Stimulated activated CD4-positive, alpha-beta T cell treated with anti-CD3 and anti-CD28 coated beads, Interleukin-15, amount 100 ng/mL, for 1 hour (primary cell): ENCODE measurements at regions not wholly inside any gene's neighbourhood (a gene's known extent, or its start where the extent isn't known, plus 50 kb on each side); places are given as distances from the start of the nearest gene placed in this dataset.
A peak's percentile ranks its signal among the peaks of the same experiment; 100 is the strongest.

Experiments
- DNase-seq, 2 donors: peaks; one replicate each; pipeline ENCODE4 v3.0.0-alpha.2; 2020; ENCODE audit warnings: low read depth in 1 of 2, low spot score in 1 of 2

DNA sequence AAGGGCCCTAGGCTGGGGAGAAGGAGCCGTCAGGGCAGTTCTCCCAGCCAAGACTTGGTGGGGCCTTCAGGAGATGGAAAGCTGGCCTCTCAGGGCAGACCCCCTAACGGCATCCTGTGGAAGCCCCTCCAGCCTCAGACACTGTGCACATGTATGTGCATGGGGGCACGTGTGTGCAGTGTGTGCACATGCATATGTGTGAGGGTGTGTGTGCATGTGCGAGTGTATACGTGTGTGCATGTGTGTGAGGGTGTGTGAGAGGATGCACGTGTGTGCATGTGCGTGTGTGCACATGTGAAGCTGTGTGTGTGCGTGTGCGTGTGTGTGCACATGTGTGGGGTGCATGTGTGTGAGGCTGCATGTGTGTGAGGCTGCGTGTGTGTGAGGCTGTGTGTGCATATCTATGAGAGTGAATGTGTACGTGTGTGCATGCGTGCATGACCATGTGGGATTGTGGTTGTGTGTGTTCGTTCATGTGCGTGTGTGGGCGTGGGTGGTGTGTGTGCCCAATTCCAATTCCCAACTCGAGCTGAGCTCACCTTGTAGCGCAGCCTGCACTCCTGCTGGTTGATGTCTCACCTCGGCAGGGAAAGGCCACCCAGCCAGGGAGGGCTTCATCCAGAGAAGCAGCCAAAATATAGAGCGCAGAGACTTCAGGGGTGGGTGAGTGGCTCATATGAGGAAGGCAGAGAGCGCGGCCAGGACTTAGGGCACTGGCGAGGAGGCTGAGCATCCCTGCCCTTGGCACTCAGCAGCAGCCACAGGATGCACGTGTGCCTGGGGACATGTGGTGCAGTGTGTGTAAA is 142.7 kb upstream of the PPP1R26 start:
- no peak for DNase-seq

DNA sequence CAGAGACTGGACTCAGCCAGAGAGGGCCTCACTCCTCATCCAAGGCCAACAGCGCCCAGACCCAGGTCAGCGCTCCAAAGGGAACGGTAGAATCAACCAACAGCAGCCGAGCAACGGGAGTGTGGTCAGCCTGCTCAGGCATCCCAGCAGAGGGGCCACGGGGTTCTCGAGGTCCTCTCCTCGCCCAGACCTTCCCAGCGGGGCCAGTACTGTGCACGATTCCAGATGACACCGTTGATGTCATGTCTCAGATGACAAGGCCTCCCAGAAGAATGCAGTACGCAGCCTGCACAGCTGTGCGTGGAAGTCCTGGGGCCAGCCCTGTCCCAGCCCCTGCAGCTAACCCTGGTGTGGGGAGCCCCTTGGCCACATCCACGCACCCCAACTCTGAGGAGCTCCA is 141.0 kb upstream of the PPP1R26 start:
- no peak for DNase-seq

DNA sequence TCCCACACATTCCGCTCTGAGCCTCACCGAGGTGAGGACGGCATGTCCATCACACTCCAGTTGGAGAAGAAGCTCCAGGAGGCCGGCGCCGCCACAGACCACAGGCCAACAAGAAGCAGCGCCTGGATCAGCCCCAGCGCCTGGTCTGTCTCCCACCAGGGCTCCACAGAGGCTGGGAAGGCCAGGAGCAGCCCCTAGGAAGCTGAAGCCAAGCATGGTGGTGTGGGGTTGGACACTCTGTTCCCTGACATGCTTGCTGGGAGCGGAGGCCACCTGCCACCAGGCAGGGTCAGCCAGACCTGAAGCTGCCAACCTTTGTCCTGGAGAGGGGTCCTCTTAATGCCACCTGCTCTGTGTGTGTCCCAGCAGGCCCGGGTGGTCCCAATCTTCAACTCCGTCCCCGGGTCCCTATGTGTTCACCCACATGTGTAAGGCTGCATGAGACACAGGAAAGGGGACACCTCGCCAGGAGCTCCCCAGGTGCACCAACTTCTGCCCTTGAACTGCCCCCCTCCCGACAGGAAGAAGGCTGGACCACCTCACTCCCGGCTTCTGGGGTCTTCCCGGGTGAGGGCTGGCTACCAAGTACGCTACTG is 140.1 kb upstream of the PPP1R26 start:
- DNase-seq, result no peak

DNA sequence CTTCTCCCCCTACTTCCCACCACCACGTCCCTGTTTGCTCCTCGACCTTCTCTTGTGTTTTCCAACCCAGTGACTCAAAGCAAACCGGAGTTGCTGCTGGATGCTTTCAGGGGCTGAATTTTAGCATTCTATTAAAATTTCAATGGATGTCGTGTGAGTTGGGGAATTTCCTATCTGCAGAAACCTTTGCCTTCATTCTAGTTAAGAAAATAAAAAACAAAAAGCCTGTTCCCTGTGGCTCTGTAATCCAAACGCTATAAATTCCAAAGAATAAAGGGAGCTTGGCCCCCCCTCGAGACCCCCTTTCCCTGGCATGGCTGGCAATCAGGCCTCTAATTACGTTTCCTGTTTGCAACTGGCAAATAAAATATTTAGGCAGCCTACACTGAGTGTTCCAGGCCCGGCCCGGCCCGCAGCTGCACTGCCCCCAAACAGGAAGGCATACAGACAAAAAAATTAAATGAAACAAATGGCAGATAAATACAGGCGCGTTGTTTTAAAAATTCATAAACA is 139.4 kb upstream of the PPP1R26 start:
- DNase-seq, result no peak

DNA sequence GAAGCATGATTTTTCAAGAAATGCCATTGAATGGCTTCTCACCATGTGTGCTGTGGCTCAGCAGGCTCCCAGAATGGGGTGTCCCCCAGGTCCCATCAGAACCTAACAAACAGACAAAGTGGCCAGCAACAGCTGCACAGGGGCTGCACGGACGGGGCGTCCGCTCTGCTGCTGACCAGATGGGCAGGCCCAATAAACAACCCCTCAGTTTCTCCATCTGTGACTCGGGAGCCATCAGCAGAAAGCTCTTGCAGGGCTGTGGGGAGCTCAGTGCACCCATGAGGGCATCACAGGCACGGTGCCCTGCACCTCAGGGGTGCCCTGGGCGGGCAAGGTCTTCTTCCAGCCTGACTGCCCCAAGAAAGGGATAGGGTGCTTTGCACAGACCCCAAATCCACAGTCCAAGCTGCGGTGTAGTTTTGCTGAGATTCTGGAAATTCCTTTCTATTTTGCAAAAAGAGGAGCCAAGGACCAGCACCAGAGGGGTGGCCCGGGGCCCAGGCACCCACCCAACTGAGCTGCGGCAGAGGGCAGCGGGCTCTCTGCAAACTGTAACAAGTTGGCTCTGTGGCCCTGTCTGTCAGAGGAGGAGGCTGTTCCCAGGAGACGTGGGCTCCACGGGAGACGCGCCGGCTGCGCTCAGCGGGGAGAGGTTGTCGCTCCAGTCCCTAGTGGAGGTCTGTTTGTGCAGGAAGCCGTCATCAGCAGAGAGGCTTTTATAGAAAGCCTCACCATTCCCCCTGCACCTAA is 138.7 kb upstream of the PPP1R26 start:
- DNase-seq, result no peak

DNA sequence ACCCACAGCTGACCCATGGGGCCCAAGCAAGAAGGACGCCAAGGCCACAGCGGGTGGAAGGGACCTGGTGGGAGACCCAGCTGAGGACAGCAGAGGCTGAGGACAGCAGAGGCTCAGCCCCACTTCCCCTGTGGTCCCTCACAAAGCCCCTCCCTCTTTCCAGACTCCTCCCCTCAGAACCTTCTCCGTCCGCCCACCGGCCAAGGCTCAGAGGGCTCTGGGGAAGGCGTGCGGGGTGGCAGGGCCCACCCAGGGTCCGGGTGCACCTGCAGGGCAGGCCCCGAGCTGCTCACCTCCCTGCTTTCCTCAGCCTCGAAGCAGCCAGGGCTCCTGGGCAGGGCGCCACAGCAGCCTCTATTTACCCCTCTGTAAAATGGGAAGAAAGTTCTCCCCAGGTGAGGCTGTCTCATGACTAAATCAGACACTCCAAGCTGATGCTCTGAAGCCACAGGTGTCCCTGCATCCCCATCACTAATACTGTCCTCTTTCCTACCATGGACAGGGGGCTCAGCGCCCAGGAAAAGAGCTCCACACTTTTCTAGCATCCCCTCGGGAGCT is 137.9 kb upstream of the PPP1R26 start:
- DNase-seq, result no peak

DNA sequence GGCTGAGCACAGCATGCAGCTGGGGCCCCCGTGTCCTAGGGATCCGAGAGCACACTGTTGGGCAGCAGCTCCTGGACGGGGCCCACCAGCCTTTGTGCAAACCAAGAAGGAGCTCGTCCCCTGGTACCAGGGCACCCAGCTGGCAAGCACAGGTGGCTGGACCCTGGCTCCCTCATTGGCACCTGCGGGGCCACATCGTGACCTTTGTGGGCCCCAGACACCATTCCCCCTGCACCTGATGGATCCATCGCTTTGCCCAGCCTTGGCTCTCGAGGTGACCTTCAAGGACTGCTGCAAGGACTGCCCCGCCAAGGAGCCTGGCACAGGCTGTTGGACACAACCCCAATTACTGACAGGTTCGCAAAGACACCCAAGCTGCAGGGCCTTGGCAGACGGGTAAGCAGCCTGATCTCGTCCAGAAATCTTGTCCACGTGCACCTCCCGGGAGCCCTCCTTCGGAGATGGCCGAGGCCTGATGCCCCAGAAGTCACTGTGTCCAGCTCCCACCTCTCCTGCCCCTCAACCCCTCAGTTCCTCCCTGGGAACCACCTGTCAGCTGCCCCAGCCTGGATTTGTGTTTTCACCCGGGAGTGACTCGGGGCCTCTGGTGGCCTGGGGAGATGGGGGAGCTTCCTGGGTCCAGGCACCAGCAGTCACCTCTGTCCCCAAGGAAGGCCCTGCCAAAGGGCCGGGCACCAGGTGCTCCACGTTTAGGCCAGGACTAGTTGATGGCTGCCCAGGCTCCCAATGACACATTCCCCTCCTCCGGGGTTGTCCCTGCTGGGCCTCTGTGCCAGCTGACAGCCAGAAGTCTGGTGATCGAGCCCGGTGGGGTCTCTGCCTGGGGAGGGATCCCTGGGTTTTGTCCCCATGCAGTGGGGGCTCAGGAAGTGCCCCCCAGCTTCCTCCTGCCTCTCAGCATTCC is 137.1 kb upstream of the PPP1R26 start:
- no peak for DNase-seq

DNA sequence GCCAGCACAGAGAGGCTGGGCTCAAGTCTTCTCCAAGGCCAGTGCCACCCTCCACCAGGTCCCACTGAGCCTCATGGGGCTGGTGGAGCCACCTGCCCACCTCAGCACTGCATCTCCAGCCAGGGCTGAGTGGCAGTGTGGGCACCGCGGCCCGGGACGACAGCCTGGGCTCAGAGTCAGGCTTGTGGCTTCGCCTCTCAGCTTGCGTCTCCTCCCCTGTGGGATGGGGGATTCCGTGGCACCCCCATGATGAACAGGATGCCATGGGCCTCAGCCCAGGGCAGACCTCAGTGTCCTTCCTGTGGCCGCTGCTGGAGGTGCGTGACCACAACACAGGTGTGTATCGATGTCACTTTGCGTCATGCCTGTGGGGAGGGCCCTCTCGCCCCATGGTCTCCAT is 136.4 kb upstream of the PPP1R26 start:
- DNase-seq, result no peak

DNA sequence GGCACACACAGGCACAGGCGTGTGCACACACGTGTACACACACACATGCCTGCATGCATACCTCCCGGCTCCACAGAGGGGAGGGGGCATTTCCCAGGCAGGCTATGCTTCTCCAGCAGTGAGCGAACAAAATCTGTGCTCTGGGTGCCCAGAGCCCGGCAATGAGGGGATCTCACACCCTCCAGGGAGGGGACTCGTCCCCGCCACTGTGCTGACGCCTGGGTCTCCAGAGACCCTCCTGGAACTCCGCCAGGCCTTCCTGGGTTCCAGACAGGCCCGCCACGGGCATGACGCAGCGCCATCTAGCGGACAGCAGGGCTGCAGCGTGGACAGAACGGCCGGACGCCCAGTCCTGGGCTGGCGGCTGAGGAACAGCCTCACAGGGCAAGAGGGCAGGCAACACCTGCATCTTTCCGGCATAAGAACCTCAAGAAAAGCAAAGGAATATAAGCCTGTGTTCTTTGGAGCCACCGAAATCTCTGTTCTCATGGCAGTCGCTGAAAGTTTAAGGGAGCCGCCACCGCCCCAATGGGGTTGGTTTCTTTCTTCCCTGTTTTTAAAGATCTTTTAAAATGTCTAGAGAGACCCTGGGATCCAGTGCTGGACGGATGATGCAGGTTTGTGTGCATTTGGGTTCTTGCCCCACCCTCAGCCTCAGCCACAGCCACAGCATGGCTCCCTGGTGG is 135.6 kb upstream of the PPP1R26 start:
- peak in 1 of 2 donors; percentile 29 for DNase-seq

DNA sequence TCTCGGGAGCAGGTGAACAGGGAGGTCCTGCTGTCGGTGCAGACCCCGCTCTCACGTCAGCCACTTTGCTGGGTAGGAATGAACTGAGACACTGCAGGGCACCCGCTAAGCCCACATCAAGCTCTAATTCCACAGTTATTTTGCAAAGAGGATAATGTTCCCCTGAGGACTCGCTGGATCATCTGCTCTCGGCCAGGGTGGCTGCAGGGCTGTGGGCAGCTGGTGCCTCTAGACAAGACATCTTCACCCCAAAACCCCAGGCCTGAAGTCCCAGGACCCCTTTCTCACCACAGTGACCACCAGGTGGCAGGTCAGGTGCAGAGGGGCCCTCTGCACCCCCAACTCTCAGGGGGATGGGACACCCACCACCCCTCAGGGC is 135.1 kb upstream of the PPP1R26 start:
- no peak for DNase-seq

DNA sequence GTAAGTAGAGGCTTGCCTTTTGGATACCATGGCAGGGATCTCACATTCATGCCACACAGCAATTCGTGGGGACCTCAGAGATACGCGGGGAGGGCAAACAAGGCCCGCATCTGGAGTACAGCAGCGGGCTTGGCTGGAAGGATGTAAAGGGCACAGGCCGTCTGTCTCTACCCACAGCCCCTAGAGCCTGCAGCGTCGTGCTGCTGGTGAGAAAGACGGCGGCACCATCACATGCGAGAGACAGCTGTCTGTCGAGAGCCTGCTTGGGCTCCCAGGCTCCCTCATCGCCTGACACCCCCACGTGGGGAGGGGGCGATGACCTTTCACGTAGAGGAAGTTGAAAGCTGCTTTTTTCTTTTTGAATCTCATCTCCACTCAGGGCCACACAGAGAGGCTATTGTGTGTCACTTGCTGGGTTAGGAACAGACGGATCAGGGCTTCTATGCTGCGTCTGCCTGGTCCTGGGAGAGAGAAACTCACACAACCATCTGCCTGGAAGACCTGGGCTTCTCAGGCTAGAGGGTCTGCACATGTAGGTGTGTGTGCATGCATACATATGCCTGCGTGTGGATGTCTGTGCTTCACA is 134.6 kb upstream of the PPP1R26 start:
- no peak for DNase-seq

DNA sequence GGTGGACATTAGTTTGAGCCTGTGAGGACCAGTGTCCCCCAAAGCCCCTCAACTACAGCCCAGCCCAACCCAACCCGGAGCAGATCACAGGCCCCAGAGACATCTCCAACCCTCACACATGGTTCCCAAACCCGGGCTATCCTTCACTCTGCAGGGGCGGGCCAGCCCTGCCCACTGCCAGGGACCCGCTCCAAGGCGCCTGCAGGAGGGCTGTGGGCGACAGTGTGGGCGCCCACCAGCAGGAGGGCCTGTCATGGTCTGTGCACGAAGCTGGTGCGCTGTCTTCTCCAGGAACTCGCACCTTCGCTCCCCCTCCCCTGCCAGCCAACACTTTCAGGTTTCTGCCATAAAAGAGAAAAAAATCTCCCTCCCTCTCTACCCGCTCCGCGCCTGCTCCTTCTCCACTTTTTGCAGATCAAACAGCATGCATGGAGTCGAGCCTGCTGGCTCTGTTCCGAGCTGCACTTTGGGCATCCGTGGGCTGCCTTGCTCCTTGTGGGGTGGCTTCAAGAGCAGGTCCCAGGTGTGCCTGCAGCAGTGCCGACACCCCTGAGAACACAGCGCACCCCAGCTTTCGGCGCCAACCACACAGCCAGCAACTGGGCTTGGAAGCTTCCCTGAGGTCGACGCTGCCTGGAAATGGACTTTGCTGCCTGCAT is 133.7 kb upstream of the PPP1R26 start:
- DNase-seq, result no peak

DNA sequence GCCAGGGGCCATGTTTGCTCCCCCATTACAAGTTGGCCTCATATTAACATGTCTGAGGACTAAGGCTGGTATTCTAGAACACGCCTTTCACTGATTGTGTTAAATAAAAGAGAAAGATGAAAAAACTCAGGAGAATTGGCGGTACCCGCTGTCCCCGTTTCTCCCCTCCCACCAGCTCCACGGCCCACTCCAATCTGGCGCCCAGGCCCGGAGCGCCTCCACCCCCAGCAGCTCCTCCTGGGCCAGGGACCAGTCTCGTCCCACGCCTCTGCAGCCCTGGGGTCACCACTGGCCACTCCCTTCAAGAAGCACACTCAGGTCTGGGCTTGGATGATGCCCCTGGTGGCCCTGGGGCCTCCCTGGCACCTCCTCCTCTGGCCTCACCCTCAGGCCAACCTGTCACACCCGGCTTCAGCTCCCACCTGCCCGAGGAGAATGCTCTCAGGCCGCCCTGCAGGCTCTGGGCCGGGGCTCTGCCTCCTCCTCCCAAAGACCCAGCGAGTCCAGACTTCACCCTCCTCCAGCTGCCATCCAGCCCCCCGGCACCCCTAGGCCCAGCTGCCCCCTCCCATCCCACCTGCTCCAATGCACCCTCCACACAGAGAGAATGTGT is 133.0 kb upstream of the PPP1R26 start:
- DNase-seq, result no peak

DNA sequence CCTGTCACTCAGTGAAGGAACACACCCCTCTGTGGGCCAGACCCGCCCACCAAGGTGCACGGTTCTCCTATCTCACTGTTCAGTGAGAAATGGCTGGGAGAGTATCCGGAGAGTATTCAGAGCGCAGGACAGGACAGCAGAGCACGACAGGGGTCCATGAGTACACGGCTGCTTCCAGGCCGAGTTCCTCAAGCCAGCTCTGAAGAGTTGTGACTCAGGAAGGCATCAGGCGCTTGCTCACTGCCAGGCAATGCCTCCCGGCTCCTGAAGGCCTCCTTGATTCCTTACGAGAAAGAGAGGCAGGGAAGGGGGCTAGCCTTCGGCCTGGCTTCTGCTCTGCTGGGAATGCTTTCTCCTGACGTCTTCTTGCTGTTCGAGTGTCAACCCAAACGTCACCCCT is 132.1 kb upstream of the PPP1R26 start:
- DNase-seq, result no peak

DNA sequence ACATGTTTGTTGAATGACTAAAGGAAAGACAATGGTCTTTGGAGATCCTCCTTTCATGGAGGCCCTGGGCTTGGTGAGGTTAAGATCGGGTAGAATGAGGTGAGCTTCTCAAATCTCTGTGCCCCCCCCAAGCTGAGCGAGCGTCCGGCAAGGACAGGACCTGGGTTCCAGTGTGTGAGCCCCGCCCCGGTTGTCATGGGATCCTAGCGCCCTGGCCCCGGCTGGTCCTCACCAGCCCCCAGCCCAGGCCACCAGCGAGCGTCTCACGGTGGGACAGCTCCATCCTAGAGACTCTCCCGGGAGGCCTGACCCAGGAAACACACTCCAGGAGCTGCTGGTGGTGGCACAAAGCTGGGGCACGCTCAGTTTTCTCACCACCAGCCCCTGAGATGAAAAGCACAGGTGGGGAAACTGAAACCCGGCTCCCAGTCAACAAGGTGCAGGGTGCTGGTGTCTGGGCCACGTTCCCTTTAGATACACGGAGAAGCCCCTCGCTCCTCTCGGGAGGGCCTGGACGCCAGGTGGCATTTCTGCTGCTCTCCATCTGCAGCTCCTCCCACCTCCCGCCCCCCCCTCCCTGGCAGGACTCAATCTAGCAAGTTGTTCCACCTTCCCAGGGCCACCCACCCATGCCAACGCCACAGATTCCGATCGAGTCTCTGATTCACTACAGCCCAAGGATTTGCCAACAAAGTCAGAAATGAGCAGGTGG is 131.3 kb upstream of the PPP1R26 start:
- no peak for DNase-seq

DNA sequence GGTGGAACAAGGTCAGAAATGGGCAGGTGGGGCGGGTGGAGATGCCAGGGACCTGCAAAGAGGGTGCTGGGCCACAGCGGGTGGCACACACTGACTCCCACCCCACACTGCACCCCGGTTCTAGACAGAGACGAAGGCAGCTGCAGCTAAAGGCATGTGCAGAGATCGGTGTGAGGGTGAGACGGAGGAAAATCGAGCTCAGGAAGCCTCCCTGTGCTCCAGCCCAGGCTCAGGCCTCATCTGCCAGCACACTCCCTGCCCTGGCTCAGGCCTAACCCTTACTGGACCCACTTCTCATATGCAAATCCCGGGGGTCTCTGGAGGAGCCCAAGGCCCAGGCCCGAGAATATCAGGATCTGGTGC is 130.8 kb upstream of the PPP1R26 start:
- no peak for DNase-seq

DNA sequence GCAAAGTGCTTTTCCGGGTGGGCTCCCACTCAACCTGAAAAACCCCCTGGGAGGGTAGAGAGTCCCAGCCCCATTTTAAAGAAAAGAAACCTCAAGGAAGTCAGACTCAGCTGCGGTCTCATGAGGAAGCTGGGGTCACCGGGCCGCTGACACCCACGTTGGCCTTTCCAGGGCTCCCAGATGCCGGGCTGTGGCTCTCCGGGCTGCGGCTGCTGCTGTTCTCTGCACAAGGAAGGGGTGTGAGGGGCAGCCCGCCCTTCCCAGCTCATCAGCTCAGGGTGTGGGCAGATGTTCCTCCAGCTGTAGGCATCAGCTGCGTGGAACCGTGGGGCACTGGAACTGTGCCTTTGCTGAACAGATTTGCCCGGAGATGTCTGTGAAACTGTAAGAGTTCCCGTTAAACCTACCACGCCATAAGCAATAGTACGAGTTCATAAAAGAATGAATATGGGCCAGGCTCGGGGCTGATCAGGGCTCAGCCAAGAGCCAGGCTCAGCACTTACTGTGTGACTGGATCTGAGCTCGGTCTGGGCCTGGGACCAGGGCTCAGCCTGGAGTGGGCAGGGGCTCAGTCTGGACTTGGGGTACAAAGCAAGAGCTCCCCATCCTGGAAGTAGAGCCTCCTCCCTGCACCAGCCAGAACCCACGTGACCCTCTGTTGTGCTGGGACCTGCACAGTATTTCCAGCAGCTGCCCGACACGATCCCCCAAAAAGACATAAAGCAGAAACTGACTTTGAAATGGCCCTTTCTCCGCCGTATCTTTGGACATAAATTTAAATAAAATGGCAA is 130.2 kb upstream of the PPP1R26 start:
- DNase-seq, result no peak

DNA sequence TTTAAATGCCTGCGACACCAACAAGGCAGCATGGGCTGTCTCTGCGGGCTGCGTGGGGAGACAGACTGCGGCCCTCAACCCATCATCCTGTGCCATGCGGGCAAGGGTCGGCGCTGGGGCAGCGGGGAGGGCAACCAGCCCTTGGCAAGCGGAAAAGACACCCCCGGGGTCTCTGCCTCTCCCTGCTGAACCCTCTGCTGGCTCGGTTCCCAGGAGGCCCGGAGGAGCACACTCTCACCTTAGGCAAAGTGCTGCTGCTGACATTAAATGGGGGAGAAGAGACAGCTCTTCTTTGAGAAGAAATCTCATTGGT is 129.6 kb upstream of the PPP1R26 start:
- DNase-seq, result no peak
